Tibial nerve (tissue), 4 donors: ENCODE measurements at regions not wholly inside any gene's neighbourhood (a gene's known extent, or its start where the extent isn't known, plus 50 kb on each side); places are given as distances from the start of the nearest gene placed in this dataset. TPM values are rescaled to one million over a fixed set of nuclear protein-coding genes. Genes with fewer than 3 reads are reported as not detected.

ENCODE experiments used
- DNase-seq, 2 donors: peaks; one replicate each; pipeline ENCODE4 v3.0.0-alpha.2; 2019; ENCODE audit warnings: low spot score in 2 of 2
- H3K27ac ChIP-seq, 4 donors: fragments of 200-600 bp; sonication (generic) in 3 of 4; one replicate each; pipeline ENCODE4 v1.5.1; 2017 to 2019; ENCODE audit warnings: mild to moderate bottlenecking in 1 of 4
- H3K27me3 ChIP-seq, 2 donors: fragments of 200-600 bp; sonication (generic) in 1 of 2; one replicate each; pipeline versions ENCODE4 v1.5.1 to v1.6.0; 2017 to 2019
- H3K36me3 ChIP-seq, 3 donors: fragments of 200-600 bp; sonication (generic); one replicate each; pipeline ENCODE4 v1.5.1; 2018 to 2019
- H3K4me1 ChIP-seq, 4 donors: fragments of 200-600 bp; sonication (generic) in 3 of 4; one replicate each; pipeline ENCODE4 v1.5.1; 2017 to 2019
- H3K4me3 ChIP-seq, 4 donors: fragments of 200-600 bp; sonication (generic) in 3 of 4; one replicate each; pipeline ENCODE4 v1.5.1; 2017 to 2019; ENCODE audit warnings: mild to moderate bottlenecking in 1 of 4, moderate library complexity in 1 of 4
- H3K9me3 ChIP-seq, 4 donors: fragments of 200-600 bp; sonication (generic) in 3 of 4; one replicate each; pipeline ENCODE4 v1.5.1; 2017 to 2019
- EP300 ChIP-seq, 2 donors: sonication (generic); formaldehyde crosslinking; IDR thresholded peaks; one replicate each; pipeline ENCODE4 v1.6.1; 2017; ENCODE audit warnings: antibody characterized with exemption in 2 of 2, mild to moderate bottlenecking in 1 of 2
- POLR2A ChIP-seq, 2 donors: fragments of 450-650 bp; IDR thresholded peaks; one replicate each; pipeline ENCODE4 v1.6.1; 2017; ENCODE audit warnings: antibody characterized with exemption in 2 of 2, mild to moderate bottlenecking in 2 of 2, moderate library complexity in 2 of 2
- WGBS, 2 donors: methylation state at CpG; one replicate each; pipeline ENCODE4 v1.1.5; 2018; 5-methylcytosine and 5-hydroxymethylcytosine counted together
- small RNA-seq: library from RNA; depleted of rRNA; stranded (forward); fragments of <200 nt; gene quantifications from one replicate; pipeline ENCODE3, GENCODE V24; 2016
- TF ChIP-seq, protein P1 (sequence below), 5 experiments: fragments of 200-600 bp in 3 of 5; fragments of 450-650 bp in 2 of 5; sonication (generic) in 3 of 5; IDR thresholded peaks; one replicate each; pipeline ENCODE4 v1.5.1; 2016 to 2019; ENCODE audit warnings: antibody characterized with exemption in 5 of 5, mild to moderate bottlenecking in 3 of 5, moderate library complexity in 2 of 5

DNA sequence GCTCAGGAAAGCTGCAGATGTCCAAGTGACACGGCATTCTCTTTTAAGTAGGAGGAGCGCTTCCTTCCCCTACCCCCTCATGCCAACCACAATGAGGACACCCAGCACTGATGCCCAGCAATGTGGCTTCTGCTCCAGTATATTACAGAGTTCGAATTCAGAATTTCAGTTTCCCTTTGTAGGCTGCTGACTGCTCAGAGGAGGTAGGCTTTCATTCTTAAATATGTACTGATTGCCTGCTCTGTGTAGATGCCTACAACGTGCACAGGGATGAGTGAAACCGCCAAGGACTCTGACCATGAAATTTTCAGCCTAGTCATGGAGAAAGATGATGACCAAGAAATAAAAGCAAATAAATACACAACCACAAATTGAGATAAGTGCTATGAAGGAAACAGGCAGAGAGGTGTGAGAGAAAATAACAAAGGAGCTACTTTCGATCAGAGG lies 50.9 kb upstream of the TNFAIP3 start:
- 67 to 77% methylated on average over 6 of the region's 6 CpGs for WGBS, 2 donors
- DNase-seq: no peak
- TF ChIP-seq POLR2A (IDR thresholded peaks at IDR 0.05) (no peak), EP300 (IDR thresholded peaks at IDR 0.05) (no peak)
- TF ChIP-seq, protein P1, sequence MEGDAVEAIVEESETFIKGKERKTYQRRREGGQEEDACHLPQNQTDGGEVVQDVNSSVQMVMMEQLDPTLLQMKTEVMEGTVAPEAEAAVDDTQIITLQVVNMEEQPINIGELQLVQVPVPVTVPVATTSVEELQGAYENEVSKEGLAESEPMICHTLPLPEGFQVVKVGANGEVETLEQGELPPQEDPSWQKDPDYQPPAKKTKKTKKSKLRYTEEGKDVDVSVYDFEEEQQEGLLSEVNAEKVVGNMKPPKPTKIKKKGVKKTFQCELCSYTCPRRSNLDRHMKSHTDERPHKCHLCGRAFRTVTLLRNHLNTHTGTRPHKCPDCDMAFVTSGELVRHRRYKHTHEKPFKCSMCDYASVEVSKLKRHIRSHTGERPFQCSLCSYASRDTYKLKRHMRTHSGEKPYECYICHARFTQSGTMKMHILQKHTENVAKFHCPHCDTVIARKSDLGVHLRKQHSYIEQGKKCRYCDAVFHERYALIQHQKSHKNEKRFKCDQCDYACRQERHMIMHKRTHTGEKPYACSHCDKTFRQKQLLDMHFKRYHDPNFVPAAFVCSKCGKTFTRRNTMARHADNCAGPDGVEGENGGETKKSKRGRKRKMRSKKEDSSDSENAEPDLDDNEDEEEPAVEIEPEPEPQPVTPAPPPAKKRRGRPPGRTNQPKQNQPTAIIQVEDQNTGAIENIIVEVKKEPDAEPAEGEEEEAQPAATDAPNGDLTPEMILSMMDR (IDR thresholded peaks at IDR 0.05): no peak
- Histone ChIP-seq H3K4me3 (no peak overlapping the region), H3K36me3 (no peaks in the 10 kb centered on the region), H3K4me1 (peaks cover 0 to 19% (median under 1%) of the 10 kb centered on the region in 4 donors), H3K27me3 (no peaks in the 10 kb centered on the region), H3K9me3 (no peaks in the 10 kb centered on the region), H3K27ac (no peak overlapping the region)

- TF ChIP-seq POLR2A (IDR thresholded peaks at IDR 0.05) (no peak), EP300 (IDR thresholded peaks at IDR 0.05) (no peak)
- TF ChIP-seq, protein P1 (IDR thresholded peaks at IDR 0.05): no peak
- Histone ChIP-seq H3K9me3 (no peaks in the 10 kb centered on the region), H3K36me3 (no peaks in the 10 kb centered on the region), H3K4me1 (peaks cover 0 to 17% (median 0%) of the 10 kb centered on the region in 4 donors), H3K4me3 (no peak overlapping the region), H3K27ac (no peak overlapping the region), H3K27me3 (no peaks in the 10 kb centered on the region)
- WGBS, 2 donors: 76% methylated on average over 8 of the region's 8 CpGs
- no peak for DNase-seq
Measured at GRCh38 chr6:137816688-137817618, 50.1 kb upstream of the TNFAIP3 start.

Small RNA genes in the stretch of these regions (small RNA-seq; reads per million reads assigned to genes)
- gene RF00019: not detected
